ENCODE measurements at regions not wholly inside any gene's neighbourhood (a gene's known extent, or its start where the extent isn't known, plus 50 kb on each side); places are given as distances from the start of the nearest gene placed in this dataset.

DNA sequence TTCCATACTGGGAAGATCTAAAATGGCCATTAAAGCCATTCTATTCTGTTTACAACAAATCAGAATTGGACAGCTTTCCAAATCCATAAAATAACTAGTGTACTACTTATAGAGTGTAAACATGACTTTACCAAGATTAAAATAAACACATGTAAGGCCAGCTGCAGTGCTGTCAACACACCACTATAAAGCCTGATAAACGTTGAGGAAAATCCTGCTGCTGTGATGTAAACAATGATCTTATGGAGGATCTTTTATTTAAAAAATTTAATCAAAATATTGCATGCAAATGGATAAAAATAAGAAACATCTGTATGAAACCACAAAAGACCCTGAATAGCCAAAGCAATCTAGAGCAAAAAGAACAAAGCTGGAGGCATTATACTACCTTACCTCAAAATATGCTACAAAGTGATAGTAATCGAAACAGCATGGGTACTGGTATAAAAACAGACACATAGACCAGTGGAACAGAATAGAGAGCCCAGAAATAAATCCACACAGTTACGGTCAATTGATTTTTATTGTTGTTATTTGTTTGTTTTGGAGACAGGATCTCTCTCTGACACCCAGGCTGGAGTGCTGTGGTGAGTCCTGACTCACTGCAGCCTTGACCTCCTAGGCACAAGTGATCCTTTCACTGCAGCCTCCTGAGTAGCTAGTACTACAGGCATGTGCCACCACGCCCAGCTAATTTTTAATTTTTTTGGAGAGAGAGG is 428.8 kb upstream of the C2CD4B start:
- DNase-seq, result no peak
- no peaks in the 10 kb centered on the region for H3K27me3 ChIP-seq (ENCODE audit: low read depth)
- intact Hi-C loops (cut with micrococcal nuclease), result no loop called here
- peaks cover 5% of the 10 kb centered on the region for H3K36me3 ChIP-seq
- H3K4me3 ChIP-seq, result no peak overlapping the region
- H3K9me3 ChIP-seq (replicated peaks), result no peaks in the 10 kb centered on the region
- H3K27ac ChIP-seq (replicated peaks), result no peak overlapping the region
- H3K4me1 ChIP-seq, result peaks cover 31% of the 10 kb centered on the region
- TF ChIP-seq CTCF (IDR thresholded peaks at IDR 0.05; ENCODE audit: borderline replicate concordance), result no peak

- TF ChIP-seq CTCF (IDR thresholded peaks at IDR 0.05; ENCODE audit: borderline replicate concordance), result no peak
- Histone ChIP-seq H3K36me3 (no peaks in the 10 kb centered on the region), H3K9me3 (replicated peaks) (peaks cover 4% of the 10 kb centered on the region), H3K4me1 (peaks cover 28% of the 10 kb centered on the region), H3K27me3 (ENCODE audit: low read depth) (no peaks in the 10 kb centered on the region), H3K4me3 (no peak overlapping the region), H3K27ac (replicated peaks) (no peak overlapping the region)
- DNase-seq, result no peak
- intact Hi-C loops (cut with micrococcal nuclease), result no loop called here
These were observed 433.1 kb upstream of the C2CD4B start for GRCh38 chr15:62598217-62598616.

GRCh38 chr15:62599791-62600777 is 435.0 kb upstream of the C2CD4B start:
- Histone ChIP-seq H3K4me3 (no peak overlapping the region), H3K27me3 (ENCODE audit: low read depth) (no peaks in the 10 kb centered on the region), H3K27ac (replicated peaks) (peak overlapping the region; percentile 24), H3K9me3 (replicated peaks) (peaks cover 4% of the 10 kb centered on the region), H3K4me1 (peaks cover 35% of the 10 kb centered on the region), H3K36me3 (no peaks in the 10 kb centered on the region)
- no peak for DNase-seq
- intact Hi-C loops (cut with micrococcal nuclease), result no loop called here
- TF ChIP-seq CTCF (IDR thresholded peaks at IDR 0.05; ENCODE audit: borderline replicate concordance), result no peak

GRCh38 chr15:62601777-62602545 is 436.9 kb upstream of the C2CD4B start:
- no peak for DNase-seq
- Histone ChIP-seq H3K27ac (replicated peaks) (peak overlapping the region; percentile 0), H3K4me3 (no peak overlapping the region)

More at GRCh38 chr15:62601777-62602545, 436.9 kb upstream of the C2CD4B start:
- peaks cover 39% of the 10 kb centered on the region for H3K4me1 ChIP-seq
- TF ChIP-seq CTCF (IDR thresholded peaks at IDR 0.05; ENCODE audit: borderline replicate concordance), result no peak
- H3K27me3 ChIP-seq (ENCODE audit: low read depth), result no peaks in the 10 kb centered on the region
- intact Hi-C loops (cut with micrococcal nuclease), result no loop called here
- peaks cover 4% of the 10 kb centered on the region for H3K9me3 ChIP-seq (replicated peaks)
- H3K36me3 ChIP-seq, result no peaks in the 10 kb centered on the region
